GM12864 (cell line): ENCODE measurements at regions not wholly inside any gene's neighbourhood (a gene's known extent, or its start where the extent isn't known, plus 50 kb on each side); places are given as distances from the start of the nearest gene placed in this dataset.

Source experiments
- DNase-seq: peaks from one replicate; pipeline ENCODE4 v3.0.0-alpha.2; 2011; ENCODE audit warnings: low read depth
- H3K4me3 ChIP-seq: 2 replicates; pipeline ENCODE4 v1.5.1; 2011; ENCODE audit warnings: mild to moderate bottlenecking, low read depth, low read length, control low read depth
- TF ChIP-seq, protein P1 (sequence below): IDR thresholded peaks from 2 replicates; pipeline ENCODE4 v1.5.1; 2011; ENCODE audit warnings: low read depth, mild to moderate bottlenecking, moderate library complexity, low read length, control low read depth, inconsistent platforms; ENCODE audit errors: missing control alignments

DNA sequence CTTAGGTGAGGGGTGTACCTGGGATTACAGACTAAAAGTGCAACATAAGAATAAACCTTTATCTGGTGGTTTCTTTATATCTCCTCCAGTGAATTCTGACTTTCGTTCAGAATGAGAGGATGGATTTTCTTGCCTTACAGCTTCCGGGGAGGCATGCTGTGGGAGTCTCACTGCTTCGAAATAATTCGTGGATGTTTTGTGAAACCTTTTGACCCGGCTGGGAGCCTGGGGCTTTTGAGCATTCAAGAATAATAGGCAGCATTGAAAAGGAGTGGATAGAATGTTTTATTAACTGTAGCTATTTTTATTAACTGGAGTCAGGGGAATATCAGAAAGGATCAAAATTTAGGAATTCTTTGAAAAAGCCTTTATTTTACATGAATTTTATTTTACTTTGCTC, 149.1 kb downstream of the RWDD3 start:
- TF ChIP-seq, protein P1, sequence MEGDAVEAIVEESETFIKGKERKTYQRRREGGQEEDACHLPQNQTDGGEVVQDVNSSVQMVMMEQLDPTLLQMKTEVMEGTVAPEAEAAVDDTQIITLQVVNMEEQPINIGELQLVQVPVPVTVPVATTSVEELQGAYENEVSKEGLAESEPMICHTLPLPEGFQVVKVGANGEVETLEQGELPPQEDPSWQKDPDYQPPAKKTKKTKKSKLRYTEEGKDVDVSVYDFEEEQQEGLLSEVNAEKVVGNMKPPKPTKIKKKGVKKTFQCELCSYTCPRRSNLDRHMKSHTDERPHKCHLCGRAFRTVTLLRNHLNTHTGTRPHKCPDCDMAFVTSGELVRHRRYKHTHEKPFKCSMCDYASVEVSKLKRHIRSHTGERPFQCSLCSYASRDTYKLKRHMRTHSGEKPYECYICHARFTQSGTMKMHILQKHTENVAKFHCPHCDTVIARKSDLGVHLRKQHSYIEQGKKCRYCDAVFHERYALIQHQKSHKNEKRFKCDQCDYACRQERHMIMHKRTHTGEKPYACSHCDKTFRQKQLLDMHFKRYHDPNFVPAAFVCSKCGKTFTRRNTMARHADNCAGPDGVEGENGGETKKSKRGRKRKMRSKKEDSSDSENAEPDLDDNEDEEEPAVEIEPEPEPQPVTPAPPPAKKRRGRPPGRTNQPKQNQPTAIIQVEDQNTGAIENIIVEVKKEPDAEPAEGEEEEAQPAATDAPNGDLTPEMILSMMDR, result no peak
- DNase-seq, result no peak
- no peak overlapping the region for H3K4me3 ChIP-seq

DNA sequence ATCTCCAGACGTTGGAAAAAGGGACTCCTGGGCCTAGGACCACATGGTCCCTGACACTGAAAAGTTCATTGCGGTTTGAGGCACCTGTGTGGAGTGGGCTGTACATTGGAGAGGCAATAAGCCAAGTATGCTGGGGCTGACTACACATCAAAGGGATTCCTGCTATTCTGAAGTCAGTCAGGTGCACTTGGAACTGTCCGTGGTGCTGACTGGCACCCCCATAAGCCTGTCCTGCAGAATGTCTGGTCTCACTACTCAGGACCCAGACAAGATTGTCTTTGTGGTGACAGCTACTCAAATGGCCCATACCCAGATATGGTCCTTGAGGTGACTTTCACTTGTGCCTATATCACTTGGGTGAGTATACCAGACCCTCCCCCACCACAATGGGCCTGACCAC, 150.6 kb downstream of the RWDD3 start:
- no peak overlapping the region for H3K4me3 ChIP-seq
- DNase-seq, result no peak
- TF ChIP-seq, protein P1, result no peak

DNA sequence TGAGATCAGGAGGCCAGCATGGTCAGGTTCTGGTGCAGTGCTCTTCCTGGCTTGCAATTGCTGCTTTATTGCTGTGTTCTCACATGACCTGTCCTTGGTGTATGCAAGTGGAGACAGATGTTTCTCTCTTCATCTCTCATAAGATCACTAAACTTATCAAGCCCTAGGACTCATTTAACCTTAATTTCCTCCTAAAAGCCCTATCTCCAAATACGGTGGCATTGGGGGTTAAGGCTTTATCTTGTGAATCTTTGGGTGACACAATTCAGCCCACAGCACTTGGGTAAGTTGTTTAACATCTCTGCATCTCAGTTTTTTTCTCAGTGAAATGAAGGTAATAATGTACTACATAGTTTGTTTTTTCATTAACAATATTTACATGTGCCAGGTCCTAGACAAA, 152.4 kb downstream of the RWDD3 start:
- no peak for DNase-seq
- TF ChIP-seq, protein P1, result no peak

DNA sequence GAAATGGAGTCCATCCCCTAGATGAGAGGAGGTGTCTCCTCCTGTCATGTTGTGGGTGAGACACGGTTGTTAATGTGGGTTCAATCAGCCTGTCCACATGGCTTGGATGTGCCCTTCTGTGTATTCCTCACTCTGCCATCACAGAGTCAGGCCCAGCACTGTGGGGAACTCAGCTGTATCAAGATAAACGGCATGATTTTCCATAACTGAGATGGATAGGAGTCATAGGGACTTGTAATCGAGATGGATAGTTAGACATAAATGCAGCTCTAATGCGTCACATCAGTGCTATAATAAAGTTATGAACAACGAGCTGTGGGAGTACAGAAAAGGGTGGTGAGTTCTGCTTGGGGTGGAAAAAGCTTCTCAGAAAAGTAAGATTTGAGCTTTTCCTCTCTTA, 152.9 kb downstream of the RWDD3 start:
- TF ChIP-seq, protein P1, result no peak
- H3K4me3 ChIP-seq, result no peak overlapping the region
- no peak for DNase-seq

More for the DNA sequence above, 152.4 kb downstream of the RWDD3 start:
- H3K4me3 ChIP-seq, result no peak overlapping the region

DNA sequence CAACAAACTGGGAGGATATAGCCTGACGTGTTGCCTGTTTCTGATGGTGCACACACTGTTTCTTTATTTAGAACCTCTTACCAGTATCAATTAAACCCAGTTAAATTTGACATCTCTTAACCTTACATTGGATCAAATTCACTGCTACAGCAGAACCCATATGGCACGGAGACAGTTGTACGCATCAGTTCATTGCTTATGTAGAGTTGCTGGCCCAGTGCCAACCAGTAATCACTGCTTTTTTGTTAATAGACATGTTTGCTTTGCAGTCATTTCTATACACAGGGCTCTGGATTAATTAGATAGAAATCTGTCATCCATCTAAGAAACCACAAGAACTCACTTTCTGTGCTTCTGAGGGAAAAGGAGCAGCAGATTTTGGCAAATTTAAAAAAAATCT, 154.0 kb downstream of the RWDD3 start:
- DNase-seq, result no peak
- TF ChIP-seq, protein P1, result no peak
- no peak overlapping the region for H3K4me3 ChIP-seq

DNA sequence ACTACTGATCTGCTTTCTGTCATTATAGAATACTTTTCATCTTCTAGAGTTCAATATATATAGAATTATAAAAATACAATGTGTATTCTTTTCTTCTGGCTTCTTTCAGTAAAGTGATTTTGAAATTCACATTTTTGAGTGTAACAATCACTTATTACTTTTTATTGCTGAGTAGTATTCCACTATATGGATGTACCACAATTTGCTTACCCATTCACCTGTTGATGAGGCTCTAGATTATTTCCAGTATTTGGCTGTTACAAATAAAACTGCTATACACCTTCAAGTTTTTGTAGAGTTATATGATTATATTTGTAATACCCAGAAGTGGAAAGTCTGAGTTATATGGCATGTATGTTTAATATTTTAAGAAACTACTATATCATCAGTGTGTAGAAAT, 159.4 kb downstream of the RWDD3 start:
- TF ChIP-seq, protein P1, result no peak
- H3K4me3 ChIP-seq, result no peak overlapping the region
- no peak for DNase-seq

DNA sequence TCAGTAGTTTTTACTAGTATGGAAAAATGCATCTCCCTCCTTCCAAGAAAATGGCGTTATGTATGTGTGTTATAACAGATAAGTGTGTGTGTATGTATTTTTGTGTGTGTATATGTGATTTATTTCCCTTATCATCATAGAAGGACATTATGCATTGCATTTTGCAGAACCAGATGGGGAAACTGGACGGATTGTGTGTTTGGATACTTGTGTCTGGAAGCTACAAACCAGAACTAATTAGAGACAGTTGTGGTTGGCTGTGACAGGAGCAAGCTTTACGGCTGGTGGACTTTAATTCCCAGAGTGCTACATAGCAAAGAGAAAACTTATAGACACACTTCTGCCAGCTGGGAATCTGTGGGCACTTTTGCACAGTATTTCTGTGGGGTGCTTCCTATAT, 162.5 kb downstream of the RWDD3 start:
- TF ChIP-seq, protein P1, result no peak
- H3K4me3 ChIP-seq, result no peak overlapping the region
- no peak for DNase-seq
